SHP77 treated with DMSO at 0.1 percent for 48 hours (cell line): ENCODE measurements at regions not wholly inside any gene's neighbourhood (a gene's known extent, or its start where the extent isn't known, plus 50 kb on each side); places are given as distances from the start of the nearest gene placed in this dataset.
"Not testable (repeated sequence)": the region's sequence is repeated elsewhere in the genome, so short reads cannot be mapped to it uniquely, and the experiment has no call there.

Source experiments
- DNase-seq: peaks from one replicate; lab custom pipeline; 2025; lab: John Stamatoyannopoulos, UW

DNA sequence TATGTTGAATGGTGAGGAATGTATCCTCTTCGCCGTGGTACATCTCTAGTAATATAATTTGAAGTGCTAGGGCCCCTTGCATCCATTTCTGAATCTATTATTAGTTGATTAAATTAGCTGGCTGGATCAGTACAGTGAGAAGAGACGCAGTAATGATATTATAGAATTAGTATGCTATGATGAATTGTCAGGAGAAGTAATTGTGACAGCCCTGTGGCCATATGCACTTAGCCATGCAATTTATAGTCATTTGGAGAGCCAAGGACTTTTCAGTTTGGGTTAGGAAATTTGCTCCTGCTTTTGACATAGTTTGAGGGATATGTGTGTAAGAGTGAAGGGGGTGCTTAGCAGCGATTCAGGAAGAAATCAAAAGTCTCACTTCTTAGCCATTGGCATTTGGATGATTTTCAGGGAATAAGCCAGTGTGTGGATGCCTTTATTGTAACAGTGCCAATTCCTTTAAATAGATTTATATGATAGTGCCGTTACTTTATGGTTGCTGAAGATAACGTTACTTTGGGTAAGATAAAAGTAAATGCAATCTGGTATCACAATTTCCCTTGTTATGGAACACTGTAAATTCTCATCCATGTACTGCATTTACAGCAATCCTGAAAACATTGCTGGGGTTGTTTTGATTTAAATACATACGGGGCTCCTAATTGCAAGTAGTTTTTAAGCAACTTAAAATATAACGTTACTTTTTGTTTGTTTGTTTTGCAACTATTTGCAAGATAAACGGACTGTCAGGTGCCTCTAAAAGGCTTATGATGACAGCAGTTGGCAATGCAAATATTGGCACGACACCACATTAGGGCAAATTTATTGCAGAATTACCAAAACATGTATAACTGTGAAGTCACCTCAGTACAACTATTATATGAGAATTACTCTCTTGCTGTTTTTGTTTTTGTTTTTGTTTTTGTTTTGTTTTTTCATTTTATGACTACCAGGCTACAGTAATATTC lies 875.4 kb upstream of the WWC1 start:
- no peak for DNase-seq

DNA sequence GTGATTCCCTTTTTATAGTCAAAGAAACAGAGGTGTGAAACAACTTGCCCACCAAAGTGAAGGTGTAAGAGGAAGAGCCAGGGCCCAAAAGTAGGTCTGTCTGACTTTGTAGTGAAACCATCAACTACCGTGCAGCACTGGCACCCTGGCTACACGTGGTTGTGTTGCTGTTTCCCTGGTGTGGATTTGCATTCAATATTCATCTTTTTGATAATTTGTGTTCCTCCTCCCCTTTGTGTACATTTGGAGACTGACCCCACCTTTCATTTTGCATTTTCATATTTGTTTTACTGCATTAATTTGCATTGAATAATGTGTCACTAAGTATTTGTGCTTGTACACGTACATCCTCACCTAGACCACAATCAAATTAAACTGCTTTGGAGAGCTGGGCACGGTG lies 873.8 kb upstream of the WWC1 start:
- no peak for DNase-seq

DNA sequence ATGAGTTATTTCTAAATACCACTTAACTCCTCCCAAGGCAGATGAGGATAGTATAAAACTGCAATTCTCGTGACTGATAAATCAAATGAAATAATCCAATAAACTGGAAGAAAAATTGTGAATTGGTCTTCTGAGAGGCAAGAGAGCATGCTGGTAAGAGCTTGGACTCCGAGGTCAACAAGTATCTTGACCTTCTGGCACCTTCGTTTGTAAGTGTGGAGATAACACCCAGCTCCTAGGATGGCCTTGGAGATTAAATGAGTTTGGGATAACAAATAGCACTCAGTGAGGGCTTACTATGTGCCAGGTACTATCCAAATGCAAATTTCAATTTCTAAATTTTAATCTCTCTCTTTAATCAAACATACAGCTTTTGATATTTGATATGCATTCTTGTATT lies 866.3 kb upstream of the WWC1 start:
- no peak for DNase-seq

DNA sequence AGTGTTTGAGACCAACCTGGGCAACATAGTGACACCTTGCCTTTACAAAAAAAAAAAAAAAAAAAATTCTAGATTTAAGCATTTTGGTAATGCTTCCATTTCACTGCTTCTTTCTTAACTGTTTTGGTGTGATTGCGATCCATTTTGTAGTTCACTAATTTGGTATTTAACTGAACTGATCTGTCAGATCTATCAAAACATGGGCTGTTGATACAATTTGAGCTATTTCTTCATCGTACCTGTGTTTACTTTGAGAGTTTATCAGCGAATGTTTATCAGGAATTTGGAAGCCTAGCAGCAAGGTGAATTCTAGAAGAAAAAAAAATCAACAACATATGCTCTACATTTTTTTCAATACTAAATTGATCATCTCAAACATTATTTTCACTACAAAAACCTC lies 864.9 kb upstream of the WWC1 start:
- DNase-seq: no peak

DNA sequence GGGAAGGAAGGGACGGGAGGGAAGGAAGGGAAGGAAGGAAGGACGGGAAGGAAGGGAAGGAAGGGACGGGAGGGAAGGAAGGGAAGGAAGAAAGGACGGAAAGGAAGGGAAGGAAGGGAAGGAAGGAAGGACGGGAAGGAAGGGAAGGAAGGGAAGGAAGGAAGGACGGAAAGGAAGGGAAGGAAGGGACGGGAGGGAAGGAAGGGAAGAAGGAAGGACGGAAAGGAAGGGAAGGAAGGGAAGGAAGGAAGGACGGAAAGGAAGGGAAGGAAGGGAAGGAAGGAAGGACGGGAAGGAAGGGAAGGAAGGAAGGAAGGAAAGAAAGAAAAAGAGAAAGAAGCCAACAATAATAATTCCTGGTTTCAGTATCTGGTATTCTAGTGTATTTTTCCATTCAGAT lies 863.8 kb upstream of the WWC1 start:
- DNase-seq: not testable (repeated sequence)

DNA sequence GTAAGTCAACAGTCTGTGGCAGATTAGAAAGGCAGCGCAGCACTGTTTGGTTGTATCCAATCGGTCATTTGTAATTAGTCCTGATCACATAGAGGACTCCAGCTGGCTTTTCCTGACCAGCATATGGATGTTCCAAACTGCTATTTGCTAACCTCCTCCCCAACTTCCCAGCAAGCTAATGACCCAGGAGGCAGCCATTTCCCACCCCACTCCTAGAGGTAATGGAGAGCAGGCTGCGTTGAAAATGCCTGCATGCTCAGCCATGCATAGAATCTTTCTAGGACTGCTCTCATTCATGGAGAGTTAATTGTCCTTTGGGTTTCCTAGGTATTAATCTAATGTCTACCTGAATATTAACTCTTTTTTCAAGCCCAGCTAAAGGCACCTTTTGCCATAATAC lies 850.6 kb upstream of the WWC1 start:
- no peak for DNase-seq

DNA sequence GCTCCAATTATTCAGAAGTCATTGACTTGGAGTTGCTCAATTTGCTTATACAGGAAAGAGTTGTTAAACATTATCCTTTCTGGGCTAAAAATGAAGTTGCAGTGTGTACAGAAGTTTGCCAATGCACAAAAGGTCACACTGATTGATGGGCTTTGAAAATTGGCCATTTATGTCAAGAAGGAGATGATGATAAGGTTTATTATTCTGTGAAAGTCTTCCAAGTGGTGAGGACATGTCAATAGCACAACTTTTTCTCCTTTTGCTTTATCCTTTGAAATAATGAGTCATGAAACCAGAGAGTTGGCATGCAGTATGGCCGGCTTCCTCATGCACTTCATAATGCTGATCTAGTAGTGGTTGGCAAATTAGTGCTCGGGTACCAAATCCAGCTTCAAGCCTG lies 848.5 kb upstream of the WWC1 start:
- no peak for DNase-seq

DNA sequence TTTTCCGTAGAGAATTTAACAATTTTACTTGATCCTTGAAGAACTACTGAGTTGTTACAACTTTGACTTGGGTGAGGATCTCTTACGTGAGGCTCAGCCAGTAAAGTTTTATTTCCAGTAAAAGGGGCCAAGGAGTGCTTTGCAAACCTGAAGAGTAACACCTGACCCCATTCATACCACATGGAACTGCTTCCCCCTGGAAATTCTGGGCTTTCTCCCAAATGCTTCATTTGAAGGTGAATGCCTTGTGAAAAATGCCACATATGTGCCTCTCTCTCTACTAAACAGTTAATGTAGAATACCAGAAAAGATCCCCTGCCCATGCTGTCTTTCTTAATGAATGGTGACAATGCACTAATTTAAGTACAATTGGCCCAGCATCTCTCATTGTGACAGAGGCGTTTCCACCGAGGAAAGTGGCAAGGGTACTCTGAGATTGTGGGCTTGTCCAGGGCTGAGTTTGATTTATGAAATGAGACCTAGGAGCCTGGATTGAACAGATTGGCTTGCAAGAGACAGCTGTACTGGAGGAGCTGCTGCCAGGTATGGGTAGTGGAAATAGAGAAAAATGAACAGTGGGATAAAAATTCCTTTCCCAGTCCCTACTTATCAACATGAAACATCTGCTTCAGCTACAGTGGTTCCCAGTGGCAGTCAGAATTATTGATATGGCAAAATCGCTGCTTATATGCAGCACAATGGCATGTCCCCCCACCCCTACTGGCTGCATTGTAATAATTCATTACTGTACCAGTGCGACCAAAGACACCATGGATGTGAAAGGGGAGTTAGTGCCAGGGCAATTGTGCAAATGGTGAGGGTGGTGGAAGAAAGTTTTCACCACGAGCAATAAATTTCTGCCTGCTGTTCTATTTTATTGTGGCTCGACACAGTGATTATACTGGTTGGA lies 843.7 kb upstream of the WWC1 start:
- DNase-seq: no peak

DNA sequence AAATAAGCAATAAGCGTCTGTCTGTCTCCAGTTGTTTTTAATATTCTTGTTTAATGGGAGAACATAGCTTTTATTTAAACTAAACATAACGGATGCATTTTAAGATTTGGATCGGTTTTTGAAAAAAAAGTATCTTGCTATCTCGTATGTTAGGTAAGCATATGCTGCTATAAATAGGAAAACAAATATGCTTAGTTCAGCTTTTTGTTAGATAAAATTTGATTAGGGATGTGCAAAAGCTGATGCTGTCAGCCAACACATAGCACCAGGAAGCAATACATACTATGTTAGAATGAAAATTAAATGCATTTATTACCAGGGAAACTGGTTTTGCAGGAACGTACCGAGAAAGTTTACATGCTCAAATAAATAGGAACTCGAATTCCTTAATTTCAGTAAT lies 843.1 kb upstream of the WWC1 start:
- no peak for DNase-seq

DNA sequence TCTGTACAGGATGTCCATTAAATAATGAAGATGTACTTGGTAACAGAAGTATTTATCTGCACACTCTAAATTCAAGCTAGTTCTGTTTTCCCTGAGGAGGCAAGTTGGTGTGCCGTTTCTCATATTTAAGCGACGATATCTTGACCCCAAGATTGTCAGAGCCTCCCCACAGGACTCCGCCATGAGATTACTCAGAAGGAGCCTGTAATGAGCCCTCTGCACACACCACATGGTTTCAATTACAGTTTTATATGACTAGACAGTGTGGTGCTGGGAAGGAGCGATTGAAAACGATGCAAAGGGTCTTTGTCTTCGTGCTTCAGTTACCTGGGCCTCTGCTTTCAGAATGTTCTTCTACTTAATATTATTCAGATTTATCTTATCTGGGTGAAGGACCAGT lies 840.4 kb upstream of the WWC1 start:
- DNase-seq: no peak

DNA sequence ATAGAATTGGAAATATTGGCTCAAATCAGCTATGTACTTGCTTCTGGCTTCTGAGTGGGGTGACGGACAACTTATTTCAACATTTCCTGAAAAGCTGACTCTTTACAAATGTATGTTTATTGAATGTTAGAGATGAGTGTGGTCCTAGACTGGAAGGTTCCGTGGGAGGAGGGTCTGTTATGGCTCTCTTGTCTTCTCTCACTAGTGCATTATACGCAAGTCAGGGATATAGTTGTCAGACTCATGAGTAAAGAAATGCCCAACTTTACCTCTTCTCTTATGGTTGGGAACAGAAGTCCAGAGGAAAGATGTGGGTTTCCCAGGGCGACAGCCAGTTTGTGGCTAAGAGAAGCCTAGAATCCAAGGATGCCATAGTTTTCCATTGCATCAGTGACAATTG lies 839.3 kb upstream of the WWC1 start:
- DNase-seq: no peak

DNA sequence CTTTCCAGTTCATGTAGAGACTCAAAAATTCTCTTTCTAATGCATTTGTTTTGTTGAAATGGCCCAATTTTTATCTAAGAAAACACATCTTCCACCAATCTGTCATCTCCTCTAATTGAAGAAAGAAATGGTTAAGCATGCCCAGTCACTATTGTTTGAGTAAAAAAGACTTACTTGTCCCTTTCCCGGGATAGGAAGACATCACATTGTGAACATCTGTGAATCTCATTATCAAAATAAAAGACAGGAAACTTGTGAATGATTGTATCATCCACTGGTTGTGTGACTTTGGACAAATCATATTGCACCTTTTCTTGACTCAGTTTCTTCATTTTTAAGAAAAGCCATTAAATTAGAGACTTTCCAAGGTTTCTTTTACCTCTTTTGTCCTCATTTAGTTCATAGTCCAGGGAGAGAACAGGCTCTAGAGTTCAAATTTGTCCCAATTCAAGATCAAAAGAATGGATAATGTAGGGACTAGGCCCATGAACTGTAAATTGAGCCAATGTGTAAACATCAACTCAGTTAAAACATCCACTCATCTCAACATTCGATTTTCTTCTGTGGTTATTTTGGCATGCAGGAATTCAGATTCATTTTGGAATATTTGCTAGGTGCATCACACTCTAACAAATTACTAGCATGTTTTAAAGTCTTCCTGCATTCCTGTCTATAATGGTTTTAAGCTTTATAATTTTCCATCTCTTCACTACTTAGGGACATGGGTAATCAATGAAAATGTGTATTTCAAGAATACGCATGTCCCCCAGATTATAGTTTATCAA lies 838.0 kb upstream of the WWC1 start:
- no peak for DNase-seq

DNA sequence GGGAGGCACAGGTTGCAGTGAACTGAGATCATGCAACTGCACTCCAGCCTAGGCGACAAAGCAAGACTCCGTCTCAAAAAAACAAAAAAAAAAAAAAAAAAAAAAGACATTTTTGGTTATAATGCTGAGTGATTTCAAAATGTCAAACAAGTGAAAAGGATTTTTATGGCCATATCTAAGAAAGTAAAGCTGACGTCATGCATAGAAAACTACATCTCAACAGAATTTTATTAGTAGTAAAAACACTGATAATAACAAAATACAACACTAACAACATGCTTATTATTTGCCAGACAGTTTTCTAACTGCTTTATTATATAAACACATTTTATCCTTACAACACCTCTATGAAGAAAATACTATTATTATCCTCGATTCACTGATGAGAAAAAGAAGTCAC lies 833.0 kb upstream of the WWC1 start:
- DNase-seq: no peak

DNA sequence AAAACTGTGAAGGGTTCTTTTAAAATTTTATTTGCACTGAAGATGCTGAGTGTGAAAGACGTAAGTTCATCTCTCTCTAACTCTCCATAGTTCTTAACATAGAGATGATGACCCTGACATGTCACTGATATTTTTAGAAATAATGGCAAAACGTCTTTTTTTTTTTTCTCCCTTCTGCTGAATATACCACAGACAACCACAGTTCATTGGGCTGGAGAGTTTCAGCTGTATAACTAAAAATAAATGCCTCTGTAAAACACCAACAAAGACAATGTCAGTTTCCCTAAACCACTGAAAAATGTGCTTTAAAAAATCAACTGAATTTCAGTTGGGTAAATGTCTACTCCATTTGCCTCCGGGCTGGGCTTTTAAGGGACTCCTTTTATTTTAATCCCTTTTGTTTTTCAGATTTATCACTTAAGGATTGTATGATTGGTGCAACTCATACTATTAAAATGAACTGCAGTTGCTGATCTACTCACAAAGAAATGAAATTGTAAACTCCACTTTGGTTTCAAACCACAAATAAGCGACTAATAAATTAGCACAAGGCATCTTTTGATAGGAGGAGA lies 830.9 kb upstream of the WWC1 start:
- DNase-seq: no peak

DNA sequence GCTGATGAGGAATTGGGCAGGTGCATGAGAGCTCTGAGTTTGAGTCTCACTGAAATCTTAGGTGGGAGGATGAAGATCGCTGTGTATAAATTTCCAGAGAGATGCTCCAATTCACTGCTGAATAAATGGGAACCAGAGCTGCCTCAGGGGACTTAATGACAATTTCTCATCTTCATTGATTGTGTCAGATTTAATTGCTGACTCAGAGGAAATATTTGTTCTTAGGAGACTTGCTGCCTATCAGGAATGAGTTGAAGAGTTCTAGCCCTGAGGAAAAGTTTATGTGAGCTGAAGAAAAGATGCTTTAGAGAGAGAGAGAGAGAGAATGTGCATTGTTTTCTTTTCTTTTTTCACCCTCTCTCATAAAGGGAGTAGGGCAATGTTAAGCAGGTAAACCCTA lies 827.5 kb upstream of the WWC1 start:
- no peak for DNase-seq

DNA sequence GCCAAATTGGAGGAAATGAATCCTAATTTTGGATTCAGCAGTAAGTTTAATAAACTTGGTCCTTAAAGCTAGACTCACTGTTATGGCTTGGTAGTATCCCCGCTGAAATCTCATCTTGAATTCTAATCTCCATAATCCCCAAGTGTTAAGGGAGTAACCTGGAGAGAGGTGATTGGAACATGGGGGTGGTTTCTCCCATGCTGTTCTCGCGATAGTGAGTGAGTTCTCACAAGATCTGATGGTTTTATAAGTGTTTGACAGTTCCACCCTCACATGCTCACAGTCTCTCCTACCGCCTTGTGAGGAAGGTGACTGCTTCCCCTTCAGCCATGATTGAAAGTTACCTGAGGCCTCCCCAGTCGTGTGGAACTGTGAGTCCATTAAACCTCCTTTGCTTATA lies 824.5 kb upstream of the WWC1 start:
- DNase-seq: no peak

DNA sequence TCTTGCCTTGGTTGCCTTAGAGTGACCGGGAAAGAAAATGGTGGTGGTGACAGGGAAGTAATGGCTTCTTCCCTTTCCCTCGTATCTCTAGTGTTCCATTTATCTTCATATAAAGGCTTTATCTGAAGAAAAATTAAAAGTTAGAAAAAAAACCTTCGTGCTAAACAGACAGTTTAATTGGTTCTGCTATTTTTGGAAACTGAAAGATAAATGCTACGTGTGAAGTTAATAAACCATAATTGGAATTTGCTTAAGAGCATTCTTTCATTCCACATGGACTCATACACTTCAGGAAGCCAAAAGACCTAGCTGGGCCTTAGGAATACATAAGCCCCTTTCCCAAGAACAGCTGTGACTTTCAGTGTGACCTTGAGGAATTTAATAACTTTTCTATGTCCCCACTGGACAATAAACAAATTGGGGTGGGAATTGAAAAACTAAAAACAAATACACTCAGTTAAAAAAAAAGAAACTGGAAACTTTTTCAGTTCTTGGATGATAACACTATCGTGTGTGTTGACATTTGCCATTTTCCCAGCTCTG lies 818.8 kb upstream of the WWC1 start:
- DNase-seq: no peak

DNA sequence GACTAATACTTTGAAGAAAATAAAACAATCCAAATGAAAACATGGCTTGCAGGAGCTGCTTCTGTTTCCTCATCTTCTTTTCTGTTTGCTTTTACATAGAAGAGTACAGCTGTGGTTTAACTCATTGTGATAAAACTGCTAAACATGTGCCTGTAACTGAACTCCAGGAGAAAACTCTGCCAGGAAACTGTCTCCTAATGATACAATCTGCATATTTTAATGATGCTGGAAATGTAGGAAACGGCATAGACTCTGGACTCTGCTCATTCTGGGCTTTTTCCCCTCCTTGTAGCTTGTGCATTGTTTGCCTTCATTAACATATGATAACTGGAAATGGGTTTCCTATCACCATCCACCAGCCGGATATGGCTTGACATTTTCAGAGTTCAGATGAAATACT lies 813.3 kb upstream of the WWC1 start:
- DNase-seq: no peak

DNA sequence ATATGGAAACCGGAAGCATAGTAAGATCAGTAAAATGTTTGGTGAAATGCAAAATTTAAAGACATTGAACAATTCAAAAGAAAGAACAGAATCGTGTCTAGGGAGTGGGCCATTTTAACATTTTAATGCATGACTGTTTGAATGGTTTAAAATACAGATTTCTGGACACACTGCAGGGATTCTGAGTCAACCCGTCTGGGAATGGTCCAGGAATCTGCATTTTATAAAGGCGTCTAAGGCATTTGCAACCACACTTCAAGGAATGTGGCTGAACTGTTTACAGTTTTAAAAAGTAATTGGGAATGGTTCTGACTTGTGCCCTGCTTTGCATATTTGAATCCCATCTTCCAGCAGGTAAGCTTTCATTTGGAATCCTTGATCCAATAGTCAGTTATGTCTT lies 811.7 kb upstream of the WWC1 start:
- DNase-seq: no peak

DNA sequence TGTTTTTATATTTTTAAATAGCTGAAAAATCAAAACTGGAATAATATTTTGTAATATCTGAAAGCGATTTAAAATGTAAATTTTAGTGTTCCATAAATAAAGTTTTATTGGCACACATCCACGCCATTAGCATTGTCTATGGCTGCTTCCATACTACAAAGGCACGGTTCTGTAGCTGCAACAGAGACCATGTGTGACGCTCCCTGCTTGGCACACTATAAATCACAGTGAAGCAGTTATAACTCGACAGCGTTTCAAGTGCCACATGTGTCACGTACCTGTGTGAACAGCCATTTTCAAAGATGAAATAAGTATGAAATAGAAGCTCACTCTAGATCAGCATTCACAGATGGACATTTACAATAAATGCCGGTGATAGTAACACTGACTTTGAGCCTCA lies 810.1 kb upstream of the WWC1 start:
- DNase-seq: no peak

DNA sequence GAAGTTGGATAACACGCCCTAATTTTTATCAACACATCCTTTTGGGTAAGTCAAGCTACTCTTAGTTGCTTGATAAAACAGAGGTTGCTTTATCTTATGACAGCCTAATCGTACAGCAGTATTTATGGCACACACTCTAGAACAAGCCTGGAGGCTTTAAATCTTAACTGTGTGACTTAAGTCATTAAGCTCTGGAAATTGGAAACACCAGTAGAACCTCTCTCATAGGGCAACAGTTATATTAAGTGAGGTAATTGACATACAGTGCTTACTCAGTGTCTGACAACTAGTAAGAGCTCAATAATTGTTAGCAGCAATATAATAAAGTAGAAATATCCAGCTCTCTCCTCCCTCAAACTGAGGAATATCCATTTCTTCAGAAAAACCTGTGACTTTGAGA lies 808.9 kb upstream of the WWC1 start:
- DNase-seq: no peak
